Central memory CD8-positive, alpha-beta T cell (primary cell): ENCODE measurements at regions not wholly inside any gene's neighbourhood (a gene's known extent, or its start where the extent isn't known, plus 50 kb on each side); places are given as distances from the start of the nearest gene placed in this dataset.

Source experiments
- ATAC-seq: fragments of 150-1000 bp; cut with Tn5 transposase; replicated peaks from 2 replicates; pipeline ENCODE4 v1.10.0; 2022; ENCODE audit warnings: mild to moderate bottlenecking, moderate FRiP score, moderate number of reproducible peaks; ENCODE audit not compliant: poor library complexity, severe bottlenecking; ENCODE audit errors: extremely low read depth
- DNase-seq, 2 donors: peaks; one replicate each; pipeline ENCODE4 v3.0.0; 2021; ENCODE audit warnings: low spot score in 2 of 2
- H3K27ac Mint-ChIP-seq: one replicate; pipeline ENCODE4 v1.8.0; 2022; ENCODE audit warnings: low read depth, mild to moderate bottlenecking, moderate library complexity, mixed read lengths
- H3K27me3 Mint-ChIP-seq: one replicate; pipeline ENCODE4 v1.8.0; 2022; ENCODE audit warnings: mixed read lengths
- H3K36me3 Mint-ChIP-seq: one replicate; pipeline ENCODE4 v1.8.0; 2022; ENCODE audit warnings: mild to moderate bottlenecking, moderate library complexity, mixed read lengths; ENCODE audit not compliant: insufficient read depth
- H3K4me1 Mint-ChIP-seq: one replicate; pipeline ENCODE4 v1.8.0; 2022; ENCODE audit warnings: mixed read lengths
- H3K4me3 Mint-ChIP-seq: one replicate; pipeline ENCODE4 v1.8.0; 2022; ENCODE audit warnings: mild to moderate bottlenecking, moderate library complexity, mixed read lengths
- H3K9me3 Mint-ChIP-seq: one replicate; pipeline ENCODE4 v1.8.0; 2022; ENCODE audit warnings: mixed read lengths

GRCh38 chr1:87560137-87560536 is 231.5 kb downstream of the LMO4 start:
- no peak for DNase-seq
- Mint-ChIP-seq H3K4me3 (no peak overlapping the region), H3K4me1 (no peaks in the 10 kb centered on the region), H3K27me3 (peaks cover 18% of the 10 kb centered on the region), H3K36me3 (no peaks in the 10 kb centered on the region), H3K9me3 (no peaks in the 10 kb centered on the region), H3K27ac (no peak overlapping the region)
- no peak for ATAC-seq

GRCh38 chr1:87560601-87561360 is 232.1 kb downstream of the LMO4 start:
- Mint-ChIP-seq H3K27ac (no peak overlapping the region), H3K4me1 (no peaks in the 10 kb centered on the region), H3K9me3 (no peaks in the 10 kb centered on the region), H3K4me3 (no peak overlapping the region), H3K27me3 (peaks cover 14% of the 10 kb centered on the region), H3K36me3 (no peaks in the 10 kb centered on the region)
- ATAC-seq = no peak
- DNase-seq = no peak

GRCh38 chr1:87563211-87563610 is 234.5 kb downstream of the LMO4 start:
- DNase-seq = no peak
- H3K27ac Mint-ChIP-seq = no peak overlapping the region
- H3K4me1 Mint-ChIP-seq = no peaks in the 10 kb centered on the region
- ATAC-seq = no peak
- no peaks in the 10 kb centered on the region for H3K9me3 Mint-ChIP-seq
- no peaks in the 10 kb centered on the region for H3K36me3 Mint-ChIP-seq
- H3K4me3 Mint-ChIP-seq = no peak overlapping the region
- H3K27me3 Mint-ChIP-seq = no peaks in the 10 kb centered on the region

GRCh38 chr1:87565861-87566260 is 237.2 kb downstream of the LMO4 start:
- H3K27me3 Mint-ChIP-seq = peaks cover 7% of the 10 kb centered on the region
- H3K36me3 Mint-ChIP-seq = no peaks in the 10 kb centered on the region
- H3K4me1 Mint-ChIP-seq = no peaks in the 10 kb centered on the region
- H3K9me3 Mint-ChIP-seq = no peaks in the 10 kb centered on the region
- H3K27ac Mint-ChIP-seq = no peak overlapping the region
- ATAC-seq = no peak
- DNase-seq = no peak
- H3K4me3 Mint-ChIP-seq = no peak overlapping the region

GRCh38 chr1:87568005-87568404 is 239.3 kb downstream of the LMO4 start:
- DNase-seq (no peak), ATAC-seq (no peak)
- Mint-ChIP-seq H3K9me3 (no peaks in the 10 kb centered on the region), H3K4me3 (no peak overlapping the region), H3K27ac (no peak overlapping the region), H3K36me3 (no peaks in the 10 kb centered on the region), H3K4me1 (no peaks in the 10 kb centered on the region), H3K27me3 (peaks cover 7% of the 10 kb centered on the region)

GRCh38 chr1:87568911-87569310 is 240.2 kb downstream of the LMO4 start:
- Mint-ChIP-seq H3K4me1 (no peaks in the 10 kb centered on the region), H3K4me3 (no peak overlapping the region), H3K27me3 (peaks cover 7% of the 10 kb centered on the region), H3K27ac (no peak overlapping the region), H3K9me3 (no peaks in the 10 kb centered on the region), H3K36me3 (no peaks in the 10 kb centered on the region)
- no peak for ATAC-seq
- DNase-seq = no peak

- peaks cover 10% of the 10 kb centered on the region for H3K27me3 Mint-ChIP-seq
- no peaks in the 10 kb centered on the region for H3K4me1 Mint-ChIP-seq
- ATAC-seq (no peak), DNase-seq (no peak)
- H3K27ac Mint-ChIP-seq = no peak overlapping the region
- H3K9me3 Mint-ChIP-seq = no peaks in the 10 kb centered on the region
- H3K36me3 Mint-ChIP-seq = no peaks in the 10 kb centered on the region
- no peak overlapping the region for H3K4me3 Mint-ChIP-seq
These were observed 243.3 kb downstream of the LMO4 start for GRCh38 chr1:87572008-87572407.

- no peaks in the 10 kb centered on the region for H3K36me3 Mint-ChIP-seq
- no peak for ATAC-seq
- H3K4me3 Mint-ChIP-seq = no peak overlapping the region
- no peak overlapping the region for H3K27ac Mint-ChIP-seq
- no peaks in the 10 kb centered on the region for H3K9me3 Mint-ChIP-seq
- H3K27me3 Mint-ChIP-seq = peaks cover 19% of the 10 kb centered on the region
- no peak for DNase-seq
- no peaks in the 10 kb centered on the region for H3K4me1 Mint-ChIP-seq
These were observed 244.2 kb downstream of the LMO4 start for GRCh38 chr1:87572891-87573290.

- Mint-ChIP-seq H3K36me3 (no peaks in the 10 kb centered on the region), H3K4me3 (no peak overlapping the region), H3K4me1 (no peaks in the 10 kb centered on the region), H3K27ac (no peak overlapping the region), H3K9me3 (no peaks in the 10 kb centered on the region), H3K27me3 (peaks cover 31% of the 10 kb centered on the region)
- DNase-seq = no peak
- ATAC-seq = no peak
These were observed 246.8 kb downstream of the LMO4 start for GRCh38 chr1:87575528-87575927.

GRCh38 chr1:87578464-87578863 is 249.8 kb downstream of the LMO4 start:
- Mint-ChIP-seq H3K36me3 (no peaks in the 10 kb centered on the region), H3K4me1 (no peaks in the 10 kb centered on the region), H3K27ac (no peak overlapping the region), H3K4me3 (no peak overlapping the region), H3K27me3 (peaks cover 30% of the 10 kb centered on the region), H3K9me3 (no peaks in the 10 kb centered on the region)
- ATAC-seq (no peak), DNase-seq (no peak)

- Mint-ChIP-seq H3K4me3 (no peak overlapping the region), H3K27ac (no peak overlapping the region), H3K9me3 (no peaks in the 10 kb centered on the region), H3K27me3 (peaks cover 29% of the 10 kb centered on the region), H3K36me3 (peaks cover 3% of the 10 kb centered on the region), H3K4me1 (no peaks in the 10 kb centered on the region)
- DNase-seq (no peak), ATAC-seq (no peak)
These were observed 254.8 kb downstream of the LMO4 start for GRCh38 chr1:87583459-87583858.

GRCh38 chr1:87584586-87584985 is 255.9 kb downstream of the LMO4 start:
- DNase-seq (no peak), ATAC-seq (no peak)
- peaks cover 19% of the 10 kb centered on the region for H3K27me3 Mint-ChIP-seq
- H3K27ac Mint-ChIP-seq = no peak overlapping the region
- H3K36me3 Mint-ChIP-seq = peaks cover 3% of the 10 kb centered on the region
- no peaks in the 10 kb centered on the region for H3K9me3 Mint-ChIP-seq
- H3K4me1 Mint-ChIP-seq = no peaks in the 10 kb centered on the region
- H3K4me3 Mint-ChIP-seq = no peak overlapping the region

GRCh38 chr1:87586501-87586900 is 257.8 kb downstream of the LMO4 start:
- H3K4me1 Mint-ChIP-seq = no peaks in the 10 kb centered on the region
- H3K27me3 Mint-ChIP-seq = peaks cover 18% of the 10 kb centered on the region
- DNase-seq (no peak), ATAC-seq (no peak)
- H3K36me3 Mint-ChIP-seq = peaks cover 3% of the 10 kb centered on the region
- no peaks in the 10 kb centered on the region for H3K9me3 Mint-ChIP-seq
- H3K4me3 Mint-ChIP-seq = no peak overlapping the region
- H3K27ac Mint-ChIP-seq = no peak overlapping the region
